LNCAP (cell line): ENCODE measurements at regions not wholly inside any gene's neighbourhood (a gene's known extent, or its start where the extent isn't known, plus 50 kb on each side); places are given as distances from the start of the nearest gene placed in this dataset.

Source experiments
- TF ChIP-seq, protein P1 (sequence below): fragments of 450-650 bp; IDR thresholded peaks from 2 replicates; pipeline ENCODE4 v1.5.1; 2017; ENCODE audit warnings: mild to moderate bottlenecking

DNA sequence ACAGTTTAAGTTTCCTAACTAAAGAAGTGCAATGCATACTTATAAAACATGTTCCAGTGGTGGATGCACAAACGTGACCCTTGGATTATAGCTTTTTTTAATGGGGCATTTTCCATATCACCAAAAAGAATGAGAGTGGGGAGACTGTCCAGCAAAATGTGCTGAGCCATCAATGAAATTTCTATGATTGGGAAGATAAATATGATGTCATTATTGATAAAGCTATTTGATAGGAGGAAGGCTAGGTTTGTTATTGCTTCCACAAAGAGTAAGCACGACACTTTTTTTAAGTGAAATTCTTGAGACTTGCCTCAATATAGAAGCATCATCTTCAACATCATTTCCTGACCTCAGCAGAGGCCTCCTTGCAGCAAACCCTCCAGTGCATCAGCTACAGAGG is 174.6 kb upstream of the CLEC14A start:
- TF ChIP-seq, protein P1, sequence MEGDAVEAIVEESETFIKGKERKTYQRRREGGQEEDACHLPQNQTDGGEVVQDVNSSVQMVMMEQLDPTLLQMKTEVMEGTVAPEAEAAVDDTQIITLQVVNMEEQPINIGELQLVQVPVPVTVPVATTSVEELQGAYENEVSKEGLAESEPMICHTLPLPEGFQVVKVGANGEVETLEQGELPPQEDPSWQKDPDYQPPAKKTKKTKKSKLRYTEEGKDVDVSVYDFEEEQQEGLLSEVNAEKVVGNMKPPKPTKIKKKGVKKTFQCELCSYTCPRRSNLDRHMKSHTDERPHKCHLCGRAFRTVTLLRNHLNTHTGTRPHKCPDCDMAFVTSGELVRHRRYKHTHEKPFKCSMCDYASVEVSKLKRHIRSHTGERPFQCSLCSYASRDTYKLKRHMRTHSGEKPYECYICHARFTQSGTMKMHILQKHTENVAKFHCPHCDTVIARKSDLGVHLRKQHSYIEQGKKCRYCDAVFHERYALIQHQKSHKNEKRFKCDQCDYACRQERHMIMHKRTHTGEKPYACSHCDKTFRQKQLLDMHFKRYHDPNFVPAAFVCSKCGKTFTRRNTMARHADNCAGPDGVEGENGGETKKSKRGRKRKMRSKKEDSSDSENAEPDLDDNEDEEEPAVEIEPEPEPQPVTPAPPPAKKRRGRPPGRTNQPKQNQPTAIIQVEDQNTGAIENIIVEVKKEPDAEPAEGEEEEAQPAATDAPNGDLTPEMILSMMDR, result no peak

DNA sequence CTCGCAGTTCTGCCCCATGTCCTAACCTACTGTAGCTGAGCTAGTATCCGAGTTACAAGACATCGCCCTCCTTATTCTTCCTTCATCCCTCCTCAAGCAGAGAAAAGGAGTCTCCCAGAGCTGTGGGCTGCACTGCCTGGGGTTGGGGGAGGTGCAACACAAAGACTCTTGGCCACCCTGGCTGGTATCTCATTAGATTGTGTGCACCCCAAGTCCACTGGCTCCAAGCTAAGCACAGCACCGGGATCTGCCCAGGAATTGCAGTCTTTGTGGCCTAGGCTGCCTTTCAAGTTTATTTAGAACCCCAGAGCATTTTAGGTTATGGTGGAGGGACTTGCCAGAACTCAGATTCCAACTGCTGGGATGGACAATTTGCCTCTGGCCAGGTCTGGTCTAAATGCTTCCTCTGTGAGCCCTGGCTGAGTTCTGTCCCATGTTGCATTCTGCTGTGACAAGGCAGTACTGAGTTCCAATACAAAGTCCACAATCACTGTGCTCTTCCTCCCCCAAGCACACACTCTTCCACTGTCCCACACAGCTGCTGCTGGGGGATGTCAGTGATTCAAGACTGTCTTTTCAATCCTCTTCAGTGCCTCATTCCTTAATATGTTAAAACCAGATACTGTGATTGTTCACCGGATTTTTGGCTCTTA is 169.6 kb upstream of the CLEC14A start:
- TF ChIP-seq, protein P1, result no peak

DNA sequence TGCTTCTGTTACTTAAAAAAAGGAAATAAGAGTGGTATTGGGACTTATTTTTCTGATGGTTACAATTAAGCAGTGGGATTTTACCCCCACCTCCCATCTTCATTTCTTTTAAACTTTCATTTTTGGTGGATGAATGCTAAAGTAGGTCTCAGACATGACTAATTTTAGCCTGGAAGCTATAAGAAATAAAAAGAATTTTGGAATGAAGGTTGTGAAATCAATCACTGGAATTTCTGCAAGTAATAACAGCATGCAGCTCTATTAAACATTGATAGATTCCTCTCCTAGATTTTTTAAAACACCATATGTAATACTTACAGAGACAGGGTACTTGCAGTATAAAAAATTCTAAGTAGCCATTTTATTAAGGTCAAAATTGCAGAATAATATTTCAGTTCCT is 164.2 kb upstream of the CLEC14A start:
- TF ChIP-seq, protein P1, result no peak

DNA sequence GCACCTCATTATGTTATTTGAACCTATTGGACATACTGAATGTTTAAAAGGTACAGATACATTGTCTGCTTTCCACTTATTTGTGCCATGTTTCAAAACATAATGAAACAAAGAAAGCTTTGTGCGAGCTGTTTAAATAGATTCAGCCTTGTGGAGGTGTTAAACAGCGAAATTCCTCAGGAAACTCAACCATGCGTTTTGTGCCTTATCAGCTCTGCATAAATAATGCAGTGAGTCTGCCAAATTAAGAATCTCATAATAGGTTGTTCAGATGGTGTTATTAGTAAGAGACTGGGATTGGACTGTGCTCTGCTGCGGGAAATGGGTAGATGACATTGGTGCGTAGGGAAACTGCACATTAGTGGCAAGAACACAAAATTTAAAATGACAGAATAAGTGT is 163.7 kb upstream of the CLEC14A start:
- TF ChIP-seq, protein P1, result no peak

- TF ChIP-seq, protein P1, result no peak
Measured at GRCh38 chr14:38412654-38413053, 156.8 kb upstream of the CLEC14A start.

DNA sequence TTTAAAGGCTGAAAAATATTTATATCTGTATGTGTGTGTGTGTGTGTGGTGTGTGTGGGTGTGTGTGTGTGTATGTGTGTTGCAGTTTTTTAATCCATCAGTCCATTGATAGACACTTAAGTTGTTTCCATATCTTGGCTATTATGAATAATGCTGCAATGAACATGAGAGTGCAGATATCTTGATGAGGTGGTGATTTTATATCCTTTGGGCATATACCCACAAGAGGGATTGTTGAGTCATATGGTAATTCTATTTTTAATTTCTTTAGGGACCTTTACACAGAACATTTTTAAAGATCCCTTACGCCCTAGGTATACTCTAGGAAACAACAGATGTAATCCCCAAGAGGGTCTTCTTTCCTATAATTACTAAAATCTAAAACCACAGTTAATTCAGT is 154.5 kb upstream of the CLEC14A start:
- TF ChIP-seq, protein P1, result no peak

- TF ChIP-seq, protein P1, result no peak
Measured at GRCh38 chr14:38409071-38409705, 153.3 kb upstream of the CLEC14A start.
